Fibroblast of villous mesenchyme (primary cell): ENCODE measurements at regions not wholly inside any gene's neighbourhood (a gene's known extent, or its start where the extent isn't known, plus 50 kb on each side); places are given as distances from the start of the nearest gene placed in this dataset.

Source experiments
- DNase-seq: peaks from one replicate; pipeline ENCODE4 v3.0.0-alpha.2; 2010; ENCODE audit warnings: low read depth
- H3K4me3 ChIP-seq: 2 replicates; pipeline ENCODE4 v1.5.1; 2011; ENCODE audit warnings: low read depth, mild to moderate bottlenecking, low read length
- CTCF ChIP-seq: IDR thresholded peaks from 2 replicates; pipeline ENCODE4 v1.5.1; 2012; ENCODE audit warnings: low read depth, mild to moderate bottlenecking, low read length; ENCODE audit not compliant: insufficient read depth

DNA sequence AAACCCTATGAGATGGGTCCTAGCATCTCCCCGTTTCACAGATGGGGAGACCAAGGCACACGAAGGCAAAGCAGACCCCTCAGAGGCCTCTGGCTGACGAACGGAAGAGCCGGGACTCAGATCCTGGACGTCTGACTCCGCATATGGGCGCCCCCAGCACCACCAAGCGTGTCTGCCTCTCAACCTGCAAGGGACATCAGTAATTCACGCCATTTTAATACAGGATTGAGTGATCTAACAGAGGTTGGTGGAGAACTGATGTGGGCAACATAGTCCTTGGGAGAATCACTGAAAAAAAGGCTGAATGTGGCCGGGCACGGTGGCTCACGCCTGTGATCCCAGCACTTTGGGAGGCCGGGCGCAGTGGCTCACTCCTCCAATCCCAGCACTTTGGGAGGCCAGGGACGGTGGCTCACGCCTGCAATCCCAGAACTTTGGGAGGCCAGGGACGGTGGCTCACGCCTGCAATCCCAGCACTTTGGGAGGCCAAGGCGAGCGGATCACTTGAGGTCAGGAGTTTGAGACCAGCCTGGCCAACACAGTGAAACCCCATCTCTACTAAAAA, 206.6 kb downstream of the DLL1 start:
- TF ChIP-seq CTCF = no peak
- no peak overlapping the region for H3K4me3 ChIP-seq
- DNase-seq = no peak

DNA sequence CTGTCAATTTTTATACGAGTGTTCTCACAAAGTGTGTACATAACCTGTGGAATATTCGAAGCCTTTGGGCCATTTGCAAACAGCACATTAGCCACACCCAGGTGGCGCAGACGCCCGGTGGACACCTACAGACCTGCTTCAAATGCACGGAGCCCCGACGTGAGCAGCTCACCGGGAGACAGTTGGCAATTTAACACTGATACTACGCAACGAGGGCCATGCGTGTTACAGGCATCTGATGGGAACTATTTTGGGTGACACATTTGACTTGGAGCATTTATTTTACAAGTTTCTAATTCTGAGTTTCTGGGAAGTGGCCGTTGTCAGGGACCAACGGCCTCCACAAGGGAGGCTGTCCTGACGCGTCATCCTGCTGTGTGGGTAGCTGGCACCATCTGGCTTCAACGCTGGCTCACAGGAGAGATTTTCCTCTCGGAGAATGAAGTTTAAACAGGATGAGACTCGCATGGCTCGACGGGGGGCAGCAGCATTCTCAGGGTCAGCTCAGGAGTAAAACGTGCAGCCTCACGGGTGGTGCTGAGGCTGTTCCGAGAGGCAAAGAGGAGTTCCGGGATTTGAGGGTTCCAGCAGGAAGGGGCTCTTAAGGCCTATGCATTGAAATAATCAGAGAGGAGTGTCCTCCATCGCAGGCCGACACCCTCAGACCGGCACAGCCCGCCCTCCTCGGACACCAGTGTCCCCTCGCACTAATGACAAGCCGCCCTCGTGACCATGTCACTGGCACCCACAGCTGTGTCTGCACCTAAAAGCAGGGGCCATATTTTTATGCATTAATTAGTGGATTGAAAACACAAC, 207.4 kb downstream of the DLL1 start:
- no peak overlapping the region for H3K4me3 ChIP-seq
- DNase-seq = no peak

GRCh38 chr6:170082531-170083187, 208.2 kb downstream of the DLL1 start:
- no peak overlapping the region for H3K4me3 ChIP-seq
- TF ChIP-seq CTCF = no peak
- no peak for DNase-seq

More for the DNA sequence above, 207.4 kb downstream of the DLL1 start:
- no peak for TF ChIP-seq CTCF

- TF ChIP-seq CTCF = no peak
- no peak for DNase-seq
- no peak overlapping the region for H3K4me3 ChIP-seq
Observed at GRCh38 chr6:170082067-170082466, 208.8 kb downstream of the DLL1 start.

- no peak for DNase-seq
- H3K4me3 ChIP-seq = no peak overlapping the region
- TF ChIP-seq CTCF = no peak
Observed at GRCh38 chr6:170081556-170081955, 209.3 kb downstream of the DLL1 start.

DNA sequence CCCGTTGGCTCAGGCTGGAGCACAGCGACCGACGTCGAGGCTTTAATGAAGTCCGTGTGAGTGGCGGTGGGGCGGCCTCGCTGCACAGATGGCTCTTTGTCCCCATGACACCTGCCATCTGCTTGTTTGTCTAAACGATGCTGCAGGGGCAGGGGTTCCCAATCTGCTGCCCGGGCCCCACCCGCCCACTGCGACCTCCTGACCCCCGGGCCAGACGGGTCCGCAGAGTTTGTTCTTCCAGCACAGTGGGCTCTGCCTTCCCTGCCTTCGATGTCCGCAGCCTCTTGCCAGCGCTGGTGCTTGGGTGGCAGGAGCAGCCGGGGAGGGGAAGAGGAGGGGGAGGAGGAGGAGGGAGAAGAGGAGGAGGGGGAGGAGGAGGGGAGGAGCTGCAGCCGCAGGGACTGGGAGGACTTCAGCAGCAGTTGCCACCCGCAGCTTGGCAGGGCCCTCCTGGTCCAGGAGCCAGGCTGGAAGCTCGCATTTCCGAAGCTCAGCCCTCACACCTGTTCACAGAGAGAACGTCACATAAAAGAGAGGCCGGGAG, 210.0 kb downstream of the DLL1 start:
- no peak for TF ChIP-seq CTCF
- no peak for DNase-seq
- no peak overlapping the region for H3K4me3 ChIP-seq
